HepG2 (cell line): ENCODE measurements at regions not wholly inside any gene's neighbourhood (a gene's known extent, or its start where the extent isn't known, plus 50 kb on each side); places are given as distances from the start of the nearest gene placed in this dataset.

ENCODE experiments used
- ATAC-seq: fragments of 200-7000 bp; cut with Tn5 transposase; 3 replicates; pipeline ENCODE4 v1.9.1; 2020; ENCODE audit warnings: mild to moderate bottlenecking, moderate library complexity
- BruUV-seq: library from RNA; stranded (reverse); fragments of 400-500 nt; replicated peaks from 2 replicates; lab custom pipeline; 2021; lab: Mats Ljungman, UMichigan
- CTCF ChIA-PET: fragments of 300-600 bp; formaldehyde crosslinking; extraction: SDS; loops from one replicate; lab custom pipeline; 2021; ENCODE audit warnings: low total read pairs, inconsistent platforms, low intra/inter-chr PET ratio; lab: Yijun Ruan, JAX
- POLR2A ChIA-PET: fragments of 350-600 bp; sonication (Branson Sonifier 250); formaldehyde crosslinking; loops from one replicate; lab custom pipeline; 2020; ENCODE audit warnings: antibody characterized with exemption, inconsistent platforms; lab: Yijun Ruan, JAX
- DNase-seq: peaks from one replicate; pipeline ENCODE4 v3.0.0-alpha.2; 2015; ENCODE audit warnings: low spot score
- FAIRE-seq: peaks from 3 replicates; lab custom pipeline; 2011; peaks lifted over from hg19 to GRCh38; lab: Jason Lieb, UNC
- H2AFZ ChIP-seq: one replicate; pipeline ENCODE4 v1.6.1; 2011; ENCODE audit warnings: low read length, inconsistent platforms
- H3K27ac ChIP-seq: fragments of 300-600 bp; 3 replicates; pipeline ENCODE4 v1.8.0; 2011; ENCODE audit warnings: mixed run types, mild to moderate bottlenecking, mixed read lengths, low read length, inconsistent platforms; ENCODE audit not compliant: insufficient read depth; ENCODE audit errors: extremely low read length
- H3K27me3 ChIP-seq, 2 experiments: fragments of 200-600 bp in 1 of 2; 2 replicates in 1 of 2; 3 replicates in 1 of 2; pipeline versions ENCODE4 v1.6.0 to v1.8.0; 2011; ENCODE audit warnings: low read length in 2 of 2, mild to moderate bottlenecking in 2 of 2, moderate library complexity in 2 of 2, inconsistent platforms in 1 of 2; ENCODE audit not compliant: insufficient read depth in 2 of 2, control insufficient read depth in 1 of 2
- H3K36me3 ChIP-seq, 2 experiments: fragments of 200-600 bp in 1 of 2; replicated peaks in 1 of 2; 2 replicates in 1 of 2; 3 replicates in 1 of 2; pipeline versions ENCODE4 v1.5.1 to v1.8.0; 2011; ENCODE audit warnings: low read length in 2 of 2, inconsistent platforms in 1 of 2; ENCODE audit not compliant: insufficient read depth in 2 of 2, control insufficient read depth in 1 of 2
- H3K4me1 ChIP-seq: 2 replicates; pipeline ENCODE4 v1.5.1; 2012; ENCODE audit warnings: low read length, inconsistent platforms; ENCODE audit not compliant: insufficient read depth
- H3K4me2 ChIP-seq: 2 replicates; pipeline ENCODE4 v1.6.0; 2011; ENCODE audit warnings: low read depth, low read length, inconsistent platforms
- H3K4me3 ChIP-seq, 3 experiments: fragments of 200-600 bp in 1 of 3; sonication (generic), shearing (Covaris generic) in 1 of 3; replicated peaks in 1 of 3; 2 replicates each; pipeline ENCODE4 v1.5.1; 2011 to 2016; ENCODE audit warnings: low read length in 3 of 3, inconsistent platforms in 2 of 3, low read depth in 2 of 3, mild to moderate bottlenecking in 2 of 3, control low read depth in 1 of 3, mixed read lengths in 1 of 3; ENCODE audit not compliant: insufficient read depth in 1 of 3
- H3K79me2 ChIP-seq: one replicate; pipeline ENCODE4 v1.6.1; 2011; ENCODE audit warnings: low read length, inconsistent platforms; ENCODE audit not compliant: insufficient read depth
- H3K9ac ChIP-seq: 2 replicates; pipeline ENCODE4 v1.6.0; 2011; ENCODE audit warnings: mild to moderate bottlenecking, low read depth, low read length, inconsistent platforms; ENCODE audit not compliant: insufficient read depth
- H3K9me3 ChIP-seq: 2 replicates; pipeline ENCODE4 v1.5.1; 2012; ENCODE audit warnings: mild to moderate bottlenecking, low read length
- H4K20me1 ChIP-seq: 2 replicates; pipeline ENCODE4 v1.6.0; 2011; ENCODE audit warnings: inconsistent platforms, mild to moderate bottlenecking, low read length, moderate library complexity; ENCODE audit not compliant: insufficient read depth
- CBX5 ChIP-seq: sonication (generic); formaldehyde crosslinking; IDR thresholded peaks from 2 replicates; pipeline ENCODE4 v1.4.0; 2020; ENCODE audit warnings: missing genetic modification reagents, borderline replicate concordance
- FOXJ3 ChIP-seq: sonication (generic); formaldehyde crosslinking; IDR thresholded peaks from 2 replicates; pipeline ENCODE4 v1.4.0; 2020; ENCODE audit warnings: missing genetic modification reagents, mild to moderate bottlenecking, borderline replicate concordance
- FUBP1 ChIP-seq: sonication (generic); formaldehyde crosslinking; IDR thresholded peaks from 2 replicates; pipeline ENCODE4 v1.5.1; 2020; ENCODE audit warnings: missing genetic modification reagents, mild to moderate bottlenecking, borderline replicate concordance
- GPN1 ChIP-seq: sonication (generic); formaldehyde crosslinking; IDR thresholded peaks from 2 replicates; pipeline ENCODE4 v1.5.1; 2020; ENCODE audit warnings: missing genetic modification reagents, borderline replicate concordance
- HMGA1 ChIP-seq: sonication (generic); formaldehyde crosslinking; conservative IDR thresholded peaks from 2 replicates; pipeline ENCODE4 v1.4.0; 2020; ENCODE audit warnings: missing genetic modification reagents
- HNF4G ChIP-seq, 2 experiments: sonication (generic) in 1 of 2; formaldehyde crosslinking in 1 of 2; IDR thresholded peaks; 2 replicates each; pipeline versions ENCODE4 v1.4.0 to v1.6.1; 2011 to 2020; ENCODE audit warnings: borderline replicate concordance in 2 of 2, low read depth in 2 of 2, mild to moderate bottlenecking in 2 of 2, low read length in 1 of 2, missing genetic modification reagents in 1 of 2, moderate library complexity in 1 of 2
- MAFG ChIP-seq: sonication (generic); formaldehyde crosslinking; IDR thresholded peaks from 2 replicates; pipeline ENCODE4 v1.5.1; 2020; ENCODE audit warnings: mild to moderate bottlenecking, missing genetic modification reagents
- POGK ChIP-seq: sonication (generic); formaldehyde crosslinking; conservative IDR thresholded peaks from 2 replicates; pipeline ENCODE4 v1.8.0; 2022; ENCODE audit warnings: mild to moderate bottlenecking, moderate library complexity, missing genetic modification reagents
- ZNF589 ChIP-seq: sonication (generic); formaldehyde crosslinking; conservative IDR thresholded peaks from 2 replicates; pipeline ENCODE4 v1.8.0; 2022; ENCODE audit warnings: mild to moderate bottlenecking, moderate library complexity, missing genetic modification reagents
- ZNF652 ChIP-seq: IDR thresholded peaks from 2 replicates; pipeline ENCODE4 v1.6.1; 2016; ENCODE audit warnings: low read depth, borderline replicate concordance
- ZNF674 ChIP-seq: sonication (generic); formaldehyde crosslinking; IDR thresholded peaks from 2 replicates; pipeline ENCODE4 v1.5.0; 2020; ENCODE audit warnings: low read depth, mild to moderate bottlenecking, missing genetic modification reagents
- WGBS: methylation state at CpG from one replicate; pipeline ENCODE4 v1.1.6; 2017; ENCODE audit warnings: low lambda C conversion rate; 5-methylcytosine and 5-hydroxymethylcytosine counted together
- in situ Hi-C: cut with HindIII; loops from 2 replicates; pipeline ENCODE4 v1.10.0; 2017; ENCODE audit warnings: low pct_unique_long_range_greater_than_20kb; ENCODE audit not compliant: extremely low pct_ligation_motif_present
- intact Hi-C: fragments of 100-400 bp; cut with micrococcal nuclease; formaldehyde crosslinking; loops from one replicate; pipeline ENCODE4 v1.10.0; 2022; ENCODE audit not compliant: unreplicated experiment
- TF ChIP-seq, protein P1 (sequence below): sonication (generic); formaldehyde crosslinking; IDR thresholded peaks from 2 replicates; pipeline ENCODE4 v1.4.0; 2020; ENCODE audit warnings: mild to moderate bottlenecking, missing genetic modification reagents

GRCh38 chr7:7100432-7100849 is 81.9 kb upstream of the C1GALT1 start:
- no peak for ATAC-seq
- Histone ChIP-seq H3K4me2 (no peak overlapping the region; the same call in 1 of the 2 replicates), H4K20me1 (no peaks in the 10 kb centered on the region), H3K27me3 (no peaks in the 10 kb centered on the region; a peak in 1 of 5 replicates), H3K4me3 (no peak overlapping the region), H3K27ac (no peak overlapping the region), H3K79me2 (no peaks in the 10 kb centered on the region), H3K36me3 (no peaks in the 10 kb centered on the region), H2AFZ (no peak overlapping the region), H3K9ac (no peak overlapping the region), H3K4me1 (peaks cover 64% of the 10 kb centered on the region), H3K9me3 (no peaks in the 10 kb centered on the region)
- intact Hi-C loops (loop anchor here (5.0 to 10.0 kb wide), 3 partner anchors 127 to 434 kb away; partner anchors contain the start of gene COL28A1), in situ Hi-C loops (loop anchor here (5.0 to 10.0 kb wide), 2 partner anchors 82 to 124 kb away; partner anchors contain the start of gene C1GALT1)
- ChIA-PET POLR2A (interaction anchor here (1.2 to 2.0 kb wide), 2 partner anchors 76 to 82 kb away, joined by 4 to 13 read pairs; partner anchors contain the start of gene C1GALT1), CTCF (no interaction called here)
- WGBS: 65% methylated on average over 8 of the region's 8 CpGs
- no peak for DNase-seq
- no peak for FAIRE-seq
- BruUV-seq: no TSS peak
- TF ChIP-seq FUBP1 (CRISPR knock-in tag) (no peak), ZNF674 (no peak), HNF4G (IDR thresholded peaks at IDR 0.05; ENCODE audit: borderline replicate concordance, low read depth, low read length) (no peak), HNF4G (CRISPR knock-in tag; IDR thresholded peaks at IDR 0.05; ENCODE audit: borderline replicate concordance, low read depth) (no peak), HMGA1 (no peak), ZNF652 (CRISPR knock-in tag) (no peak), ZNF589 (CRISPR knock-in tag) (no peak), CBX5 (CRISPR knock-in tag) (no peak), FOXJ3 (CRISPR knock-in tag) (no peak), POGK (no peak), MAFG (CRISPR knock-in tag) (no peak), GPN1 (CRISPR knock-in tag) (no peak)
- TF ChIP-seq, protein P1, sequence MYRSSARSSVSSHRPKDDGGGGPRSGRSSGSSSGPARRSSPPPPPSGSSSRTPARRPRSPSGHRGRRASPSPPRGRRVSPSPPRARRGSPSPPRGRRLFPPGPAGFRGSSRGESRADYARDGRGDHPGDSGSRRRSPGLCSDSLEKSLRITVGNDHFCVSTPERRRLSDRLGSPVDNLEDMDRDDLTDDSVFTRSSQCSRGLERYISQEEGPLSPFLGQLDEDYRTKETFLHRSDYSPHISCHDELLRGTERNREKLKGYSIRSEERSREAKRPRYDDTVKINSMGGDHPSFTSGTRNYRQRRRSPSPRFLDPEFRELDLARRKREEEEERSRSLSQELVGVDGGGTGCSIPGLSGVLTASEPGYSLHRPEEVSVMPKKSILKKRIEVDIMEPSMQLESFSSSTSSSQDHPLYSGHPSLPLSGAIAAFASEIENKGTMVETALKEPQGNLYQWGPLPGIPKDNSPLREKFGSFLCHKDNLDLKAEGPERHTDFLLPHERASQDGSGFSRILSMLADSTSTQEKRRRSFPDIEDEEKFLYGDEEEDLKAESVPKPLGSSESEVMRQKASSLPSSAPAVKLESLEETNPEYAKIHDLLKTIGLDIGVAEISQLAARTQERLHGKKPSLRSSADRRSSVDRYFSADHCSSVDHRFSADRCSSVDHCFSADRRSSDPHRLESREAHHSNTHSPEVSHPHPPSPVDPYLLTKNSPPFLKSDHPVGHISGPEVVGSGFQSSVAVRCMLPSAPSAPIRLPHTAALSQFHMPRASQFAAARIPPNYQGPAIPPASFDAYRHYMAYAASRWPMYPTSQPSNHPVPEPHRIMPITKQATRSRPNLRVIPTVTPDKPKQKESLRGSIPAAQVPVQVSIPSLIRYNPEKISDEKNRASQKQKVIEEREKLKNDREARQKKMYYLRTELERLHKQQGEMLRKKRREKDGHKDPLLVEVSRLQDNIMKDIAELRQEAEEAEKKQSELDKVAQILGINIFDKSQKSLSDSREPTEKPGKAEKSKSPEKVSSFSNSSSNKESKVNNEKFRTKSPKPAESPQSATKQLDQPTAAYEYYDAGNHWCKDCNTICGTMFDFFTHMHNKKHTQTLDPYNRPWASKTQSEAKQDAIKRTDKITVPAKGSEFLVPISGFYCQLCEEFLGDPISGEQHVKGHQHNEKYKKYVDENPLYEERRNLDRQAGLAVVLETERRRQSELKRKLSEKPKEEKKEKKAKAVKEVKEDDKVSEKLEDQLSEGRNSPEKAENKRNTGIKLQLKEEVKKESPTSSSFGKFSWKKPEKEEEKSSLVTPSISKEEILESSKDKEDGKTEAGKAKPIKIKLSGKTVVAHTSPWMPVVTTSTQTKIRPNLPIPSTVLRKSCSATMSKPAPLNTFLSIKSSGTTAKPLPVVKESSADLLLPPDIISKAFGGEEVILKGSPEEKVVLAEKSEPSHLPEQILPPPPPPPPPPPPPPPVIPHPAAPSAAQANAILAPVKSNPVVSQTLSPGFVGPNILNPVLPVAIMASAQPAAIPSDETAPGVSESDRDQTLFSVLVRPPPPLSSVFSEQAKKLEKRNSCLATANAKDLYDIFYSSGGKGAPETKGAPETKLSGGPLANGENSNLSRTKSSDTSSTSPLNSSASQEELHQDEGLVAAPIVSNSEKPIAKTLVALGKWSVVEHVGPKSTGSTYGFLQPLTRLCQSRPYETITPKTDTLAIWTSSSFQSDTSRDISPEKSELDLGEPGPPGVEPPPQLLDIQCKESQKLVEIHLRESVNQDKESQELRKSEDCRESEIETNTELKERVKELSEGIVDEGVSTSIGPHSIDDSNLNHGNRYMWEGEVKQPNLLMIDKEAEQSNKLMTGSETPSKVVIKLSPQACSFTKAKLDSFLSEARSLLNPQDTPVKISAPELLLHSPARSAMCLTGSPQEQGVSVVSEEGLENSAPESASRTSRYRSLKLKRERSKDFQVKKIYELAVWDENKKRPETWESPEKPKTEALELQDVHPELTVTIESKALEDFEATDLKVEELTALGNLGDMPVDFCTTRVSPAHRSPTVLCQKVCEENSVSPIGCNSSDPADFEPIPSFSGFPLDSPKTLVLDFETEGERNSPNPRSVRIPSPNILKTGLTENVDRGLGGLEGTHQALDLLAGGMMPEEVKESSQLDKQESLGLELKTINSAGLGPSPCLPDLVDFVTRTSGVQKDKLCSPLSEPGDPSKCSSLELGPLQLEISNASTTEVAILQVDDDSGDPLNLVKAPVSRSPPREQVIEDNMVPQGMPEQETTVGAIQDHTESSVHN: no peak
